K562 (cell line): ENCODE measurements at regions not wholly inside any gene's neighbourhood (a gene's known extent, or its start where the extent isn't known, plus 50 kb on each side); places are given as distances from the start of the nearest gene placed in this dataset.

Source experiments
- ATAC-seq: fragments of 200-7000 bp; cut with Tn5 transposase; 3 replicates; pipeline ENCODE4 v1.9.1; 2020; ENCODE audit warnings: moderate library complexity
- BruUV-seq: library from RNA; stranded (reverse); fragments of 400-500 nt; replicated peaks from 2 replicates; lab custom pipeline; 2021; lab: Mats Ljungman, UMichigan
- CTCF ChIA-PET: fragments of 300-600 bp; formaldehyde crosslinking; extraction: SDS; loops from one replicate; lab custom pipeline; 2021; ENCODE audit warnings: low intra/inter-chr PET ratio; lab: Yijun Ruan, JAX
- POLR2A ChIA-PET: fragments of 300-600, 350-650 bp; sonication (Branson Sonifier 250); formaldehyde crosslinking; extraction: SDS; loops from one replicate; lab custom pipeline; 2021; ENCODE audit warnings: antibody characterized with exemption, inconsistent platforms; lab: Yijun Ruan, JAX
- DNase-seq, 4 experiments: peaks; one replicate each; pipeline versions ENCODE4 v3.0.0 to v3.0.0-alpha.2; 2011 to 2018; ENCODE audit warnings: low spot score in 3 of 4, mixed read lengths in 3 of 4; ENCODE audit errors: extremely low read depth in 1 of 4
- FAIRE-seq: peaks from 2 replicates; lab custom pipeline; 2011; peaks lifted over from hg19 to GRCh38; lab: Jason Lieb, UNC
- H2AFZ ChIP-seq: 2 replicates; pipeline ENCODE4 v1.6.0; 2011; ENCODE audit warnings: low read depth, low read length, control low read depth, inconsistent platforms
- H3K27ac ChIP-seq: fragments of 200-600 bp; 3 replicates; pipeline ENCODE4 v1.8.0; 2011; ENCODE audit warnings: low read depth, mild to moderate bottlenecking, control low read depth, inconsistent platforms, low read length, moderate library complexity, mixed read lengths; ENCODE audit errors: extremely low read depth
- H3K27me3 ChIP-seq, 2 experiments: fragments of 300-600 bp in 1 of 2; 2 replicates in 1 of 2; 3 replicates in 1 of 2; pipeline versions ENCODE4 v1.6.0 to v1.8.0; 2011; ENCODE audit warnings: inconsistent platforms in 2 of 2, low read length in 2 of 2, mild to moderate bottlenecking in 1 of 2, mixed read lengths in 1 of 2, moderate library complexity in 1 of 2; ENCODE audit not compliant: control insufficient read depth in 2 of 2, insufficient read depth in 2 of 2
- H3K36me3 ChIP-seq: fragments of 300-600 bp; 3 replicates; pipeline ENCODE4 v1.8.0; 2011; ENCODE audit warnings: mild to moderate bottlenecking, low read length, inconsistent platforms; ENCODE audit not compliant: control insufficient read depth, insufficient read depth
- H3K4me1 ChIP-seq, 2 experiments: fragments of 200-600 bp in 1 of 2; replicated peaks in 1 of 2; 2 replicates in 1 of 2; 3 replicates in 1 of 2; pipeline versions ENCODE4 v1.5.1 to v1.8.0; 2011; ENCODE audit warnings: inconsistent platforms in 2 of 2, low read length in 2 of 2, mild to moderate bottlenecking in 1 of 2, mixed read lengths in 1 of 2, moderate library complexity in 1 of 2; ENCODE audit not compliant: control insufficient read depth in 2 of 2, insufficient read depth in 2 of 2
- H3K4me2 ChIP-seq: 2 replicates; pipeline ENCODE4 v1.6.1; 2011; ENCODE audit warnings: low read length, control low read depth, inconsistent platforms, mixed read lengths; ENCODE audit not compliant: insufficient read depth
- H3K4me3 ChIP-seq: fragments of 200-600 bp; sonication (generic), shearing (Covaris generic); 2 replicates; pipeline ENCODE4 v1.5.1; 2016; ENCODE audit warnings: control low read depth, inconsistent platforms
- H3K79me2 ChIP-seq: fragments of 200-600 bp; 3 replicates; pipeline ENCODE4 v1.8.0; 2011; ENCODE audit warnings: low read length, inconsistent platforms; ENCODE audit not compliant: control insufficient read depth, insufficient read depth
- H3K9ac ChIP-seq, 2 experiments: 2 replicates each; pipeline versions ENCODE4 v1.6.0 to v1.6.1; 2011; ENCODE audit warnings: low read depth in 2 of 2, low read length in 2 of 2, control low read depth in 1 of 2, inconsistent platforms in 1 of 2, mild to moderate bottlenecking in 1 of 2, mixed read lengths in 1 of 2; ENCODE audit not compliant: insufficient read depth in 1 of 2
- H3K9me1 ChIP-seq: one replicate; pipeline ENCODE4 v1.6.0; 2011; ENCODE audit warnings: inconsistent platforms, mild to moderate bottlenecking, low read length, moderate library complexity; ENCODE audit not compliant: control insufficient read depth, insufficient read depth
- H3K9me3 ChIP-seq: replicated peaks from 2 replicates; pipeline ENCODE4 v1.5.1; 2011; ENCODE audit warnings: low read depth, low read length, inconsistent platforms; ENCODE audit not compliant: control insufficient read depth, insufficient read depth
- H4K20me1 ChIP-seq: replicated peaks from 2 replicates; pipeline ENCODE4 v1.6.1; 2011; ENCODE audit warnings: low read length, inconsistent platforms, mixed read lengths; ENCODE audit not compliant: control insufficient read depth, insufficient read depth
- CC2D1A ChIP-seq: fragments of 450-650 bp; IDR thresholded peaks from 2 replicates; pipeline ENCODE4 v1.6.1; 2017; ENCODE audit warnings: mild to moderate bottlenecking
- CREB1 ChIP-seq, 2 experiments: sonication (generic) in 1 of 2; formaldehyde crosslinking in 1 of 2; IDR thresholded peaks; 2 replicates each; pipeline versions ENCODE4 v1.6.1 to v1.8.0; 2012 to 2022; ENCODE audit warnings: inconsistent platforms in 1 of 2, mild to moderate bottlenecking in 1 of 2, missing genetic modification reagents in 1 of 2, moderate library complexity in 1 of 2
- EGR1 ChIP-seq: fragments of 450-650 bp; conservative IDR thresholded peaks from 2 replicates; pipeline ENCODE4 v1.6.1; 2017; ENCODE audit warnings: mild to moderate bottlenecking
- GABPB2 ChIP-seq: fragments of 250-450 bp; sonication (Bioruptor Pico); conservative IDR thresholded peaks from 2 replicates; pipeline ENCODE4 v1.5.1; 2021; ENCODE audit warnings: mild to moderate bottlenecking
- MYNN ChIP-seq, 2 experiments: sonication (generic); formaldehyde crosslinking in 1 of 2; IDR thresholded peaks; 2 replicates each; pipeline versions ENCODE4 v1.5.0 to v1.6.1; 2016 to 2020; ENCODE audit warnings: antibody characterized with exemption in 1 of 2, missing genetic modification reagents in 1 of 2
- POLR2B ChIP-seq: fragments of 450-650 bp; IDR thresholded peaks from 2 replicates; pipeline ENCODE4 v1.6.1; 2018; ENCODE audit warnings: low read depth; ENCODE audit not compliant: partially characterized antibody
- SMARCC2 ChIP-seq: fragments of 450-650 bp; IDR thresholded peaks from 2 replicates; pipeline ENCODE4 v1.6.1; 2017; ENCODE audit warnings: antibody characterized with exemption, moderate library complexity, mild to moderate bottlenecking, low read depth
- ZNF280A ChIP-seq: fragments of 450-650 bp; IDR thresholded peaks from 2 replicates; pipeline ENCODE4 v1.6.1; 2018; ENCODE audit warnings: mild to moderate bottlenecking, low read depth; ENCODE audit not compliant: partially characterized antibody
- WGBS: fragments of 100-300 bp; shearing (Covaris generic); methylation state at CpG from one replicate; pipeline ENCODE4 v1.1.6; 2016; ENCODE audit warnings: low coverage, mixed read lengths; ENCODE audit not compliant: insufficient coverage; ENCODE audit errors: missing lambda C conversion rate; 5-methylcytosine and 5-hydroxymethylcytosine counted together
- in situ Hi-C: fragments of 300-500 bp; cut with MboI; formaldehyde crosslinking; loops from 4 replicates; pipeline ENCODE4 v1.15.0; 2018; ENCODE audit warnings: inconsistent platforms, mixed read lengths
- intact Hi-C: fragments of 100-400 bp; cut with micrococcal nuclease; formaldehyde crosslinking; loops from 2 replicates; pipeline ENCODE4 v1.14.2; 2022
- TF ChIP-seq, protein P1 (sequence below), 2 experiments: fragments of 150-350 bp in 1 of 2; IDR thresholded peaks; 2 replicates each; pipeline ENCODE4 v1.6.1; 2012 to 2016; ENCODE audit warnings: low read depth in 2 of 2, low read length in 2 of 2, mild to moderate bottlenecking in 1 of 2, moderate library complexity in 1 of 2

DNA sequence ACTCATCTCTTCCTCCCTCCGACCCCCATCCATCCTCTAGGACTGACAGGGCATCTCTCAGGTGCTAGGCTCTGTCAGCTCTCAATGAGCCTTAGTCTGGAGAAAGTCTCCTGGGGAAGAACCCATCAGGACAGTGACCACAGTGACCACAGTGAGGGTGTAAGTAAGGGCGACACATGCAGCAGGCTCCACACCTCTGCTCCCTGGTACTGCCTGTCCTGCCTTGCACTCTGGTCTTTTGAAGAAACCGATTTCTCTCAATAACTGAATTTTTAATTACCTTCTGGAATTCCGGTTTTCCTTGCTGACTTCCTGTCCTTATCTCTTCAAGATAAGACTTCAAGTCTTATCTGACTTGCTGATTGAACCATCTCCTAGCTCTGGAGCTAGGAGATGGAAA lies 190.2 kb downstream of the ACTR3B start:
- no peaks in the 10 kb centered on the region for H3K36me3 ChIP-seq
- intact Hi-C loops, result no loop called here
- BruUV-seq, result no TSS peak
- no peak overlapping the region for H3K4me3 ChIP-seq
- H3K27ac ChIP-seq, result no peak overlapping the region
- no peak for DNase-seq
- ChIA-PET POLR2A (no interaction called here), CTCF (no interaction called here)
- no peaks in the 10 kb centered on the region for H3K79me2 ChIP-seq
- H4K20me1 ChIP-seq, result no peaks in the 10 kb centered on the region
- ATAC-seq, result no peak
- FAIRE-seq, result no peak
- peaks cover 10 to 21% of the 10 kb centered on the region in 2 experiments; a peak in 3 of 5 replicates for H3K27me3 ChIP-seq
- no peak overlapping the region for H3K4me2 ChIP-seq
- no peak overlapping the region for H3K9ac ChIP-seq
- H3K9me3 ChIP-seq, result no peaks in the 10 kb centered on the region
- WGBS, result 0% methylated on average over 4 of the region's 4 CpGs
- H3K9me1 ChIP-seq, result no peaks in the 10 kb centered on the region
- H3K4me1 ChIP-seq, result no peaks in the 10 kb centered on the region
- no peak for TF ChIP-seq CREB1 (IDR thresholded peaks at IDR 0.05)
- TF ChIP-seq CREB1 (CRISPR knock-in tag; IDR thresholded peaks at IDR 0.05), result no peak
- TF ChIP-seq ZNF280A, result no peak
- no peak for TF ChIP-seq GABPB2 (CRISPR knock-in tag)
- no peak for TF ChIP-seq MYNN (IDR thresholded peaks at IDR 0.05)
- no peak for TF ChIP-seq MYNN (CRISPR knock-in tag; IDR thresholded peaks at IDR 0.05)
- TF ChIP-seq POLR2B, result no peak
- TF ChIP-seq SMARCC2, result no peak
- no peak for TF ChIP-seq CC2D1A
- TF ChIP-seq, protein P1, sequence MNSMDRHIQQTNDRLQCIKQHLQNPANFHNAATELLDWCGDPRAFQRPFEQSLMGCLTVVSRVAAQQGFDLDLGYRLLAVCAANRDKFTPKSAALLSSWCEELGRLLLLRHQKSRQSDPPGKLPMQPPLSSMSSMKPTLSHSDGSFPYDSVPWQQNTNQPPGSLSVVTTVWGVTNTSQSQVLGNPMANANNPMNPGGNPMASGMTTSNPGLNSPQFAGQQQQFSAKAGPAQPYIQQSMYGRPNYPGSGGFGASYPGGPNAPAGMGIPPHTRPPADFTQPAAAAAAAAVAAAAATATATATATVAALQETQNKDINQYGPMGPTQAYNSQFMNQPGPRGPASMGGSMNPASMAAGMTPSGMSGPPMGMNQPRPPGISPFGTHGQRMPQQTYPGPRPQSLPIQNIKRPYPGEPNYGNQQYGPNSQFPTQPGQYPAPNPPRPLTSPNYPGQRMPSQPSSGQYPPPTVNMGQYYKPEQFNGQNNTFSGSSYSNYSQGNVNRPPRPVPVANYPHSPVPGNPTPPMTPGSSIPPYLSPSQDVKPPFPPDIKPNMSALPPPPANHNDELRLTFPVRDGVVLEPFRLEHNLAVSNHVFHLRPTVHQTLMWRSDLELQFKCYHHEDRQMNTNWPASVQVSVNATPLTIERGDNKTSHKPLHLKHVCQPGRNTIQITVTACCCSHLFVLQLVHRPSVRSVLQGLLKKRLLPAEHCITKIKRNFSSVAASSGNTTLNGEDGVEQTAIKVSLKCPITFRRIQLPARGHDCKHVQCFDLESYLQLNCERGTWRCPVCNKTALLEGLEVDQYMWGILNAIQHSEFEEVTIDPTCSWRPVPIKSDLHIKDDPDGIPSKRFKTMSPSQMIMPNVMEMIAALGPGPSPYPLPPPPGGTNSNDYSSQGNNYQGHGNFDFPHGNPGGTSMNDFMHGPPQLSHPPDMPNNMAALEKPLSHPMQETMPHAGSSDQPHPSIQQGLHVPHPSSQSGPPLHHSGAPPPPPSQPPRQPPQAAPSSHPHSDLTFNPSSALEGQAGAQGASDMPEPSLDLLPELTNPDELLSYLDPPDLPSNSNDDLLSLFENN (IDR thresholded peaks at IDR 0.05; ENCODE audit: low read depth in 2 of 2, low read length in 2 of 2), result no peak
- no peak for TF ChIP-seq EGR1
- in situ Hi-C loops, result no loop called here
- no peak overlapping the region for H2AFZ ChIP-seq
